Uterus (tissue), 3 donors: ENCODE measurements at regions not wholly inside any gene's neighbourhood (a gene's known extent, or its start where the extent isn't known, plus 50 kb on each side); places are given as distances from the start of the nearest gene placed in this dataset.

Experiments
- DNase-seq, 2 donors: peaks; one replicate each; pipeline ENCODE4 v3.0.0-alpha.2; 2019 to 2020
- H3K27ac ChIP-seq, 2 donors: fragments of 200-600 bp; sonication (generic); 1 replicate in 1 of 2; 2 replicates in 1 of 2; pipeline ENCODE4 v1.5.1; 2016 to 2018
- H3K27me3 ChIP-seq, 2 donors: fragments of 200-600 bp; sonication (generic); one replicate each; pipeline ENCODE4 v1.5.1; 2018 to 2019; ENCODE audit warnings: control low read depth in 1 of 2
- H3K36me3 ChIP-seq, 2 donors: fragments of 200-600 bp; sonication (generic); one replicate each; pipeline ENCODE4 v1.5.1; 2019; ENCODE audit warnings: control low read depth in 1 of 2
- H3K4me1 ChIP-seq, 2 donors: fragments of 200-600 bp; sonication (generic); one replicate each; pipeline ENCODE4 v1.5.1; 2018 to 2019; ENCODE audit warnings: control low read depth in 1 of 2
- H3K4me3 ChIP-seq, 2 donors: fragments of 200-600 bp; sonication (generic); 1 replicate in 1 of 2; 2 replicates in 1 of 2; pipeline ENCODE4 v1.5.1; 2018 to 2019; ENCODE audit warnings: mild to moderate bottlenecking in 1 of 2
- H3K9me3 ChIP-seq, 2 donors: fragments of 200-600 bp; sonication (generic); one replicate each; pipeline ENCODE4 v1.5.1; 2019; ENCODE audit warnings: control low read depth in 1 of 2
- CTCF ChIP-seq, 4 experiments: fragments of 200-600 bp in 2 of 4; fragments of 450-650 bp in 2 of 4; sonication (generic) in 2 of 4; IDR thresholded peaks; one replicate each; pipeline ENCODE4 v1.5.1; 2016 to 2019; ENCODE audit warnings: antibody characterized with exemption in 4 of 4, mild to moderate bottlenecking in 2 of 4, moderate library complexity in 1 of 4
- POLR2A ChIP-seq, 2 donors: fragments of 450-650 bp; IDR thresholded peaks; one replicate each; pipeline ENCODE4 v1.6.1; 2016; ENCODE audit warnings: antibody characterized with exemption in 2 of 2, mild to moderate bottlenecking in 1 of 2, moderate library complexity in 1 of 2
- intact Hi-C: fragments of 100-400 bp; cut with DNase I; formaldehyde crosslinking; loops from one replicate; pipeline ENCODE4 v1.15.1; 2023; ENCODE audit warnings: low total_unique reads
- donor health status: DM: yes; HTN: yes; CAD: no.

GRCh38 chr14:97782871-97783414, 985.8 kb downstream of the VRK1 start:
- Histone ChIP-seq H3K4me1 (no peaks in the 10 kb centered on the region), H3K4me3 (no peak overlapping the region), H3K27me3 (no peaks in the 10 kb centered on the region), H3K36me3 (no peaks in the 10 kb centered on the region), H3K27ac (no peak overlapping the region), H3K9me3 (no peaks in the 10 kb centered on the region)
- DNase-seq, result no peak
- no peak for TF ChIP-seq POLR2A (IDR thresholded peaks at IDR 0.05)
- no peak for TF ChIP-seq CTCF (IDR thresholded peaks at IDR 0.05)
- intact Hi-C loops, result no loop called here

GRCh38 chr14:97785495-97785894, 988.3 kb downstream of the VRK1 start:
- H3K36me3 ChIP-seq, result no peaks in the 10 kb centered on the region
- intact Hi-C loops, result no loop called here
- H3K9me3 ChIP-seq, result no peaks in the 10 kb centered on the region
- no peaks in the 10 kb centered on the region for H3K4me1 ChIP-seq
- no peak for DNase-seq
- H3K4me3 ChIP-seq, result no peak overlapping the region
- no peak overlapping the region for H3K27ac ChIP-seq
- TF ChIP-seq CTCF (IDR thresholded peaks at IDR 0.05) (no peak), POLR2A (IDR thresholded peaks at IDR 0.05) (no peak)
- no peaks in the 10 kb centered on the region for H3K27me3 ChIP-seq

- Histone ChIP-seq H3K9me3 (no peaks in the 10 kb centered on the region), H3K4me1 (no peaks in the 10 kb centered on the region), H3K36me3 (no peaks in the 10 kb centered on the region), H3K27ac (no peak overlapping the region), H3K4me3 (no peak overlapping the region), H3K27me3 (no peaks in the 10 kb centered on the region)
- DNase-seq, result no peak
- intact Hi-C loops, result no loop called here
- TF ChIP-seq CTCF (IDR thresholded peaks at IDR 0.05) (no peak), POLR2A (IDR thresholded peaks at IDR 0.05) (no peak)
These were observed 991.2 kb downstream of the VRK1 start for GRCh38 chr14:97788364-97788763.

GRCh38 chr14:97788846-97789526, 991.8 kb downstream of the VRK1 start:
- Histone ChIP-seq H3K27me3 (no peaks in the 10 kb centered on the region), H3K9me3 (no peaks in the 10 kb centered on the region), H3K4me3 (no peak overlapping the region), H3K4me1 (no peaks in the 10 kb centered on the region), H3K36me3 (no peaks in the 10 kb centered on the region), H3K27ac (no peak overlapping the region)
- intact Hi-C loops, result no loop called here
- no peak for DNase-seq
- TF ChIP-seq POLR2A (IDR thresholded peaks at IDR 0.05), result no peak
- no peak for TF ChIP-seq CTCF (IDR thresholded peaks at IDR 0.05)

GRCh38 chr14:97791072-97791471, 993.9 kb downstream of the VRK1 start:
- Histone ChIP-seq H3K36me3 (no peaks in the 10 kb centered on the region), H3K4me1 (no peaks in the 10 kb centered on the region), H3K9me3 (no peaks in the 10 kb centered on the region), H3K27me3 (no peaks in the 10 kb centered on the region), H3K27ac (no peak overlapping the region), H3K4me3 (no peak overlapping the region)
- TF ChIP-seq POLR2A (IDR thresholded peaks at IDR 0.05) (no peak), CTCF (IDR thresholded peaks at IDR 0.05) (no peak)
- no peak for DNase-seq
- intact Hi-C loops, result no loop called here
